Peyer's patch (tissue), 4 donors: ENCODE measurements at regions not wholly inside any gene's neighbourhood (a gene's known extent, or its start where the extent isn't known, plus 50 kb on each side); places are given as distances from the start of the nearest gene placed in this dataset.
"Not testable (repeated sequence)": the region's sequence is repeated elsewhere in the genome, so short reads cannot be mapped to it uniquely, and the experiment has no call there.

Source experiments
- POLR2A ChIP-seq, 2 donors: fragments of 450-650 bp; IDR thresholded peaks; one replicate each; pipeline ENCODE4 v1.5.1; 2017; ENCODE audit warnings: antibody characterized with exemption in 2 of 2, mild to moderate bottlenecking in 2 of 2, moderate library complexity in 2 of 2
- TF ChIP-seq, protein P1 (sequence below), 6 experiments: fragments of 450-650 bp in 4 of 6; fragments of 200-600 bp in 2 of 6; sonication (generic) in 1 of 6; IDR thresholded peaks; one replicate each; pipeline ENCODE4 v1.5.1; 2017 to 2019; ENCODE audit warnings: antibody characterized with exemption in 6 of 6, mild to moderate bottlenecking in 3 of 6, moderate library complexity in 1 of 6

DNA sequence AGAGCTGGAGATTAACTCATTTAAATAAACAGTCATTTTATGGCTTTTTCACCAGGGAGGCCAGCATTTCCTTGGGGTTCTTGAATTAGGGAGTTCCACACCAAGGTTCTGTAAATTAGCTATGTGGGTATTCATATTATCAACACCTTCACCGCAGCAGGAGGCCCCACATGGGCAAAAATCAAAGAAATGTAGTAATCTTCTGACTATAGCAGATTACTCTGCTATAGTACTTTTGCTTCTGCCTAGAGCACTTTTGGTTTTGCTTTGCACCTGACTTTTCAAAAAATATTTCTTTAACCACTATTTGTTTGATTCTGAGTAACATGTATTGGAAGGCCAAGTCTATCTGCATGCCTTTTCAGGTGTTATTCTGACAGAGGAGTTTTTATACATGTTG is 108.6 kb upstream of the POMZP3 start:
- not testable (repeated sequence) for TF ChIP-seq POLR2A (IDR thresholded peaks at IDR 0.05)
- TF ChIP-seq, protein P1, sequence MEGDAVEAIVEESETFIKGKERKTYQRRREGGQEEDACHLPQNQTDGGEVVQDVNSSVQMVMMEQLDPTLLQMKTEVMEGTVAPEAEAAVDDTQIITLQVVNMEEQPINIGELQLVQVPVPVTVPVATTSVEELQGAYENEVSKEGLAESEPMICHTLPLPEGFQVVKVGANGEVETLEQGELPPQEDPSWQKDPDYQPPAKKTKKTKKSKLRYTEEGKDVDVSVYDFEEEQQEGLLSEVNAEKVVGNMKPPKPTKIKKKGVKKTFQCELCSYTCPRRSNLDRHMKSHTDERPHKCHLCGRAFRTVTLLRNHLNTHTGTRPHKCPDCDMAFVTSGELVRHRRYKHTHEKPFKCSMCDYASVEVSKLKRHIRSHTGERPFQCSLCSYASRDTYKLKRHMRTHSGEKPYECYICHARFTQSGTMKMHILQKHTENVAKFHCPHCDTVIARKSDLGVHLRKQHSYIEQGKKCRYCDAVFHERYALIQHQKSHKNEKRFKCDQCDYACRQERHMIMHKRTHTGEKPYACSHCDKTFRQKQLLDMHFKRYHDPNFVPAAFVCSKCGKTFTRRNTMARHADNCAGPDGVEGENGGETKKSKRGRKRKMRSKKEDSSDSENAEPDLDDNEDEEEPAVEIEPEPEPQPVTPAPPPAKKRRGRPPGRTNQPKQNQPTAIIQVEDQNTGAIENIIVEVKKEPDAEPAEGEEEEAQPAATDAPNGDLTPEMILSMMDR (IDR thresholded peaks at IDR 0.05), result not testable (repeated sequence)
